ENCODE measurements at regions not wholly inside any gene's neighbourhood (a gene's known extent, or its start where the extent isn't known, plus 50 kb on each side); places are given as distances from the start of the nearest gene placed in this dataset.
A peak's percentile ranks its signal among the peaks of the same experiment; 100 is the strongest.
"Not testable (repeated sequence)": the region's sequence is repeated elsewhere in the genome, so short reads cannot be mapped to it uniquely, and the experiment has no call there.

GRCh38 chr6:137390334-137390733 is 103.9 kb downstream of the OLIG3 start:
- no TSS peak for BruUV-seq (replicated peaks)
- intact Hi-C loops (cut with micrococcal nuclease; ENCODE audit: unreplicated experiment): no loop called here
- H3K27me3 ChIP-seq (replicated peaks; ENCODE audit: insufficient read depth, low read depth, low read length, poor library complexity): no peaks in the 10 kb centered on the region
- no peaks in the 10 kb centered on the region for H3K36me3 ChIP-seq (ENCODE audit: insufficient read depth, low read length, poor library complexity, severe bottlenecking)
- TF ChIP-seq EZH2 (IDR thresholded peaks at IDR 0.05; ENCODE audit: borderline replicate concordance, low read depth, low read length, poor library complexity, severe bottlenecking): no peak
- TF ChIP-seq, protein P1, sequence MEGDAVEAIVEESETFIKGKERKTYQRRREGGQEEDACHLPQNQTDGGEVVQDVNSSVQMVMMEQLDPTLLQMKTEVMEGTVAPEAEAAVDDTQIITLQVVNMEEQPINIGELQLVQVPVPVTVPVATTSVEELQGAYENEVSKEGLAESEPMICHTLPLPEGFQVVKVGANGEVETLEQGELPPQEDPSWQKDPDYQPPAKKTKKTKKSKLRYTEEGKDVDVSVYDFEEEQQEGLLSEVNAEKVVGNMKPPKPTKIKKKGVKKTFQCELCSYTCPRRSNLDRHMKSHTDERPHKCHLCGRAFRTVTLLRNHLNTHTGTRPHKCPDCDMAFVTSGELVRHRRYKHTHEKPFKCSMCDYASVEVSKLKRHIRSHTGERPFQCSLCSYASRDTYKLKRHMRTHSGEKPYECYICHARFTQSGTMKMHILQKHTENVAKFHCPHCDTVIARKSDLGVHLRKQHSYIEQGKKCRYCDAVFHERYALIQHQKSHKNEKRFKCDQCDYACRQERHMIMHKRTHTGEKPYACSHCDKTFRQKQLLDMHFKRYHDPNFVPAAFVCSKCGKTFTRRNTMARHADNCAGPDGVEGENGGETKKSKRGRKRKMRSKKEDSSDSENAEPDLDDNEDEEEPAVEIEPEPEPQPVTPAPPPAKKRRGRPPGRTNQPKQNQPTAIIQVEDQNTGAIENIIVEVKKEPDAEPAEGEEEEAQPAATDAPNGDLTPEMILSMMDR (conservative IDR thresholded peaks at IDR 0.05; ENCODE audit: low read depth, low read length): no peak
- H3K4me1 ChIP-seq (ENCODE audit: insufficient read depth, low read length, poor library complexity, severe bottlenecking): no peaks in the 10 kb centered on the region
- H3K9me3 ChIP-seq (ENCODE audit: low read depth, low read length, poor library complexity, severe bottlenecking): no peaks in the 10 kb centered on the region
- H3K4me3 ChIP-seq (ENCODE audit: low read depth, low read length, poor library complexity, severe bottlenecking): no peak overlapping the region
- H3K27ac ChIP-seq (ENCODE audit: low read depth, low read length, poor library complexity, severe bottlenecking): no peak overlapping the region
- CTCF ChIA-PET: no interaction called here
- POLR2A ChIA-PET (ENCODE audit: low non-redundant PET): no interaction called here
- DNase-seq (ENCODE audit: low spot score): no peak

GRCh38 chr6:137389150-137389704 is 105.0 kb downstream of the OLIG3 start:
- CTCF ChIA-PET: no interaction called here
- POLR2A ChIA-PET (ENCODE audit: low non-redundant PET): no interaction called here
- Histone ChIP-seq H3K4me3 (ENCODE audit: low read depth, low read length, poor library complexity, severe bottlenecking) (no peak overlapping the region), H3K9me3 (ENCODE audit: low read depth, low read length, poor library complexity, severe bottlenecking) (no peaks in the 10 kb centered on the region), H3K27ac (ENCODE audit: low read depth, low read length, poor library complexity, severe bottlenecking) (no peak overlapping the region), H3K4me1 (ENCODE audit: insufficient read depth, low read length, poor library complexity, severe bottlenecking) (no peaks in the 10 kb centered on the region), H3K27me3 (replicated peaks; ENCODE audit: insufficient read depth, low read depth, low read length, poor library complexity) (no peaks in the 10 kb centered on the region), H3K36me3 (ENCODE audit: insufficient read depth, low read length, poor library complexity, severe bottlenecking) (no peaks in the 10 kb centered on the region)
- DNase-seq (ENCODE audit: low spot score): peak; percentile 9
- TF ChIP-seq, protein P1 (conservative IDR thresholded peaks at IDR 0.05; ENCODE audit: low read depth, low read length): no peak
- no peak for TF ChIP-seq EZH2 (IDR thresholded peaks at IDR 0.05; ENCODE audit: borderline replicate concordance, low read depth, low read length, poor library complexity, severe bottlenecking)
- no TSS peak for BruUV-seq (replicated peaks)
- intact Hi-C loops (cut with micrococcal nuclease; ENCODE audit: unreplicated experiment): no loop called here

GRCh38 chr6:137387096-137387764 is 107.0 kb downstream of the OLIG3 start:
- H3K27me3 ChIP-seq (replicated peaks; ENCODE audit: insufficient read depth, low read depth, low read length, poor library complexity): no peaks in the 10 kb centered on the region
- H3K27ac ChIP-seq (ENCODE audit: low read depth, low read length, poor library complexity, severe bottlenecking): no peak overlapping the region
- DNase-seq (ENCODE audit: low spot score): no peak
- POLR2A ChIA-PET (ENCODE audit: low non-redundant PET): no interaction called here
- H3K4me1 ChIP-seq (ENCODE audit: insufficient read depth, low read length, poor library complexity, severe bottlenecking): no peaks in the 10 kb centered on the region
- no peak for TF ChIP-seq EZH2 (IDR thresholded peaks at IDR 0.05; ENCODE audit: borderline replicate concordance, low read depth, low read length, poor library complexity, severe bottlenecking)
- H3K36me3 ChIP-seq (ENCODE audit: insufficient read depth, low read length, poor library complexity, severe bottlenecking): no peaks in the 10 kb centered on the region
- BruUV-seq (replicated peaks): no TSS peak
- H3K9me3 ChIP-seq (ENCODE audit: low read depth, low read length, poor library complexity, severe bottlenecking): no peaks in the 10 kb centered on the region
- no peak overlapping the region for H3K4me3 ChIP-seq (ENCODE audit: low read depth, low read length, poor library complexity, severe bottlenecking)
- CTCF ChIA-PET: no interaction called here
- intact Hi-C loops (cut with micrococcal nuclease; ENCODE audit: unreplicated experiment): no loop called here

DNA sequence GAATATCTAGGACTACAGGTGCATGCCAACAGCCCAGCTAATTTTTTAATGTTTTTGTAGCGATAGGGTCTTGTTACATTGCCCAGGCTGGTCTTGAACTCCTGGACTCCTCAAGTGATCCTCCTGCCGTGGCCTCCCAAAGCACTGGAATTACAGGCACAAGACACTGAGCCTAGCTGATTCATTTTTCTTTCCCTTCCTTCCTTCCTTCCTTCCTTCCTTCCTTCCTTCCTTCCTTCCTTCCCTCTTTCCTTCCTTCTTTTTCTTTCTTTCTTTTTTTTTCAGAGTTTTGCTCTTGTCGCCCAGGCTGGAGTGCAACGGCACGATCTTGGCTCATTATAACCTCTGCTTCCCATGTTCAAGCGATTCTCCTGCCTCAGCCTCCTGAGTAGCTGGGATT is 110.9 kb downstream of the OLIG3 start:
- peaks cover 10% of the 10 kb centered on the region for H3K9me3 ChIP-seq (ENCODE audit: low read depth, low read length, poor library complexity, severe bottlenecking)
- intact Hi-C loops (cut with micrococcal nuclease; ENCODE audit: unreplicated experiment); POLR2A ChIA-PET (ENCODE audit: low non-redundant PET); H3K27ac ChIP-seq (ENCODE audit: low read depth, low read length, poor library complexity, severe bottlenecking); H3K36me3 ChIP-seq (ENCODE audit: insufficient read depth, low read length, poor library complexity, severe bottlenecking); DNase-seq (ENCODE audit: low spot score); BruUV-seq (replicated peaks); CTCF ChIA-PET; H3K4me3 ChIP-seq (ENCODE audit: low read depth, low read length, poor library complexity, severe bottlenecking); H3K4me1 ChIP-seq (ENCODE audit: insufficient read depth, low read length, poor library complexity, severe bottlenecking); H3K27me3 ChIP-seq (replicated peaks; ENCODE audit: insufficient read depth, low read depth, low read length, poor library complexity): not testable (repeated sequence)
